IMR-90 (cell line): ENCODE measurements at regions not wholly inside any gene's neighbourhood (a gene's known extent, or its start where the extent isn't known, plus 50 kb on each side); places are given as distances from the start of the nearest gene placed in this dataset.
A peak's percentile ranks its signal among the peaks of the same experiment; 100 is the strongest.

Source experiments
- ATAC-seq: fragments of 200-7000 bp; cut with Tn5 transposase; 2 replicates; pipeline ENCODE4 v1.9.1; 2020; ENCODE audit warnings: low read depth, mild to moderate bottlenecking, moderate library complexity
- BruUV-seq: library from RNA; stranded (reverse); fragments of 400-500 nt; replicated peaks from 2 replicates; lab custom pipeline; 2021; lab: Mats Ljungman, UMichigan
- CTCF ChIA-PET: fragments of 300-600 bp; formaldehyde crosslinking; extraction: SDS; loops from one replicate; lab custom pipeline; 2021; ENCODE audit warnings: antibody characterized with exemption; lab: Yijun Ruan, JAX
- POLR2A ChIA-PET: fragments of 300-600 bp; sonication (Branson Sonifier 250); formaldehyde crosslinking; loops from one replicate; lab custom pipeline; 2022; ENCODE audit warnings: antibody characterized with exemption; ENCODE audit not compliant: unreplicated experiment; lab: Charles Lee
- DNase-seq: peaks from one replicate; pipeline ENCODE4 v3.0.0; 2013
- H2AFZ ChIP-seq: replicated peaks from 2 replicates; pipeline ENCODE3; 2013; ENCODE audit warnings: low read length, mild to moderate bottlenecking; ENCODE audit not compliant: poor library complexity
- H2AK5ac ChIP-seq: 2 replicates; pipeline ENCODE4 v1.6.1; 2013; ENCODE audit warnings: low read depth, low read length, inconsistent platforms
- H2AK9ac ChIP-seq: replicated peaks from 2 replicates; pipeline ENCODE3; 2013; ENCODE audit warnings: mild to moderate bottlenecking, low read depth, low read length, moderate library complexity; ENCODE audit not compliant: poor library complexity
- H2BK120ac ChIP-seq: 2 replicates; pipeline ENCODE4 v1.6.1; 2013; ENCODE audit warnings: low read depth, low read length, inconsistent platforms
- H2BK15ac ChIP-seq: 3 replicates; pipeline ENCODE4 v1.6.1; 2013; ENCODE audit warnings: low read depth, low read length, inconsistent platforms
- H2BK20ac ChIP-seq: 2 replicates; pipeline ENCODE4 v1.6.1; 2013; ENCODE audit warnings: low read depth, mild to moderate bottlenecking, inconsistent platforms, low read length, moderate library complexity
- H2BK5ac ChIP-seq: 2 replicates; pipeline ENCODE4 v1.6.1; 2013; ENCODE audit warnings: mild to moderate bottlenecking, low read depth, low read length, inconsistent platforms; ENCODE audit not compliant: poor library complexity, severe bottlenecking
- H3K14ac ChIP-seq: replicated peaks from 2 replicates; pipeline ENCODE4 v1.6.1; 2013; ENCODE audit warnings: low read depth, low read length, inconsistent platforms
- H3K18ac ChIP-seq: 2 replicates; pipeline ENCODE4 v1.6.1; 2013; ENCODE audit warnings: low read depth, low read length, control low read depth
- H3K23ac ChIP-seq: 2 replicates; pipeline ENCODE4 v1.6.1; 2013; ENCODE audit warnings: low read depth, low read length, inconsistent platforms
- H3K27ac ChIP-seq: 2 replicates; pipeline ENCODE4 v1.5.1; 2013; ENCODE audit warnings: mild to moderate bottlenecking, control low read depth, low read length; ENCODE audit not compliant: insufficient read depth
- H3K27me3 ChIP-seq: 2 replicates; pipeline ENCODE4 v1.6.1; 2013; ENCODE audit warnings: low read length; ENCODE audit not compliant: control insufficient read depth, insufficient read depth
- H3K36me3 ChIP-seq: 2 replicates; pipeline ENCODE4 v1.6.1; 2013; ENCODE audit warnings: low read length, mixed read lengths; ENCODE audit not compliant: control insufficient read depth, insufficient read depth
- H3K4ac ChIP-seq: 2 replicates; pipeline ENCODE4 v1.6.1; 2013; ENCODE audit warnings: low read depth, low read length, inconsistent platforms
- H3K4me1 ChIP-seq: 2 replicates; pipeline ENCODE4 v1.6.1; 2013; ENCODE audit warnings: low read length, mixed read lengths; ENCODE audit not compliant: control insufficient read depth, insufficient read depth
- H3K4me2 ChIP-seq: 2 replicates; pipeline ENCODE4 v1.6.1; 2013; ENCODE audit warnings: low read depth, mild to moderate bottlenecking, control low read depth, low read length, moderate library complexity
- H3K4me3 ChIP-seq: 2 replicates; pipeline ENCODE4 v1.5.1; 2013; ENCODE audit warnings: low read depth, mild to moderate bottlenecking, control low read depth, low read length, moderate library complexity; ENCODE audit not compliant: insufficient read depth
- H3K56ac ChIP-seq: 2 replicates; pipeline ENCODE4 v1.6.1; 2013; ENCODE audit warnings: low read length, inconsistent platforms; ENCODE audit not compliant: insufficient read depth; ENCODE audit errors: extremely low read depth
- H3K79me1 ChIP-seq, 2 experiments: 2 replicates each; pipeline ENCODE4 v1.6.1; 2013; ENCODE audit warnings: low read length in 2 of 2, inconsistent platforms in 1 of 2, low read depth in 1 of 2
- H3K9ac ChIP-seq: 2 replicates; pipeline ENCODE4 v1.6.1; 2013; ENCODE audit warnings: low read depth, low read length, control low read depth
- H3K9me1 ChIP-seq: 2 replicates; pipeline ENCODE4 v1.6.1; 2013; ENCODE audit warnings: low read length, inconsistent platforms; ENCODE audit not compliant: insufficient read depth
- H3K9me3 ChIP-seq: 2 replicates; pipeline ENCODE4 v1.6.1; 2013; ENCODE audit warnings: low read length; ENCODE audit not compliant: control insufficient read depth, insufficient read depth
- H4K20me1 ChIP-seq: 2 replicates; pipeline ENCODE4 v1.6.1; 2013; ENCODE audit warnings: low read length, inconsistent platforms; ENCODE audit not compliant: insufficient read depth
- H4K5ac ChIP-seq: 2 replicates; pipeline ENCODE4 v1.6.1; 2013; ENCODE audit warnings: mild to moderate bottlenecking, low read depth, low read length, control low read depth
- H4K8ac ChIP-seq, 2 experiments: 2 replicates each; pipeline ENCODE4 v1.6.1; 2013; ENCODE audit warnings: low read depth in 2 of 2, low read length in 2 of 2, control low read depth in 1 of 2, inconsistent platforms in 1 of 2
- H4K91ac ChIP-seq: 2 replicates; pipeline ENCODE4 v1.6.1; 2013; ENCODE audit warnings: low read depth, low read length, inconsistent platforms; ENCODE audit not compliant: insufficient read depth
- BHLHE40 ChIP-seq: fragments of 150-350 bp; IDR thresholded peaks from 2 replicates; pipeline ENCODE4 v1.6.1; 2016; ENCODE audit warnings: mild to moderate bottlenecking, low read depth, low read length
- FOS ChIP-seq: fragments of 150-350 bp; IDR thresholded peaks from 2 replicates; pipeline ENCODE4 v1.6.1; 2016; ENCODE audit warnings: low read depth, low read length
- MAZ ChIP-seq: IDR thresholded peaks from 2 replicates; pipeline ENCODE4 v1.6.1; 2012; ENCODE audit warnings: low read depth, mild to moderate bottlenecking, low read length, improper control_type of control experiment, moderate library complexity, borderline replicate concordance
- POLR2A ChIP-seq: IDR thresholded peaks from 2 replicates; pipeline ENCODE4 v1.6.1; 2012; ENCODE audit warnings: mild to moderate bottlenecking, low read depth, low read length
- WGBS, 2 experiments: methylation state at CpG; one replicate each; pipeline versions ENCODE4 v1.1.5 to v1.1.7; 2013; ENCODE audit warnings: missing lambda C conversion rate in 2 of 2; ENCODE audit not compliant: insufficient read length in 1 of 2; ENCODE audit errors: extremely low coverage in 2 of 2; 5-methylcytosine and 5-hydroxymethylcytosine counted together
- dilution Hi-C: fragments of 300-500 bp; cut with HindIII; formaldehyde crosslinking; loops from one replicate; pipeline ENCODE4 v1.14.3; 2018; ENCODE audit warnings: low sequenced_read_pairs; ENCODE audit not compliant: unreplicated experiment
- in situ Hi-C: fragments of 300-500 bp; cut with MboI; formaldehyde crosslinking; loops from 3 replicates; pipeline ENCODE4 v1.14.3; 2019; ENCODE audit warnings: low sequenced_read_pairs, inconsistent platforms, mixed read lengths
- intact Hi-C: fragments of 100-400 bp; cut with micrococcal nuclease; formaldehyde crosslinking; loops from 2 replicates; pipeline ENCODE4 v1.10.0; 2022
- TF ChIP-seq, protein P1 (sequence below): fragments of 150-350 bp; IDR thresholded peaks from 2 replicates; pipeline ENCODE4 v1.6.1; 2017; ENCODE audit warnings: mild to moderate bottlenecking, antibody characterized with exemption, low read length, low read depth

- no peak for TF ChIP-seq MAZ
- no peak for TF ChIP-seq BHLHE40
- TF ChIP-seq FOS = no peak
Observed at GRCh38 chr11:23112987-23113886, 253.0 kb upstream of the CCDC179 start (continued).

GRCh38 chr11:23113887-23114216 is 253.6 kb upstream of the CCDC179 start:
- Histone ChIP-seq H3K27ac (no peak overlapping the region), H3K4me1 (peaks cover 9% of the 10 kb centered on the region), H3K4ac (no peak overlapping the region), H3K4me2 (no peak overlapping the region), H3K56ac (no peak overlapping the region), H3K23ac (no peak overlapping the region), H2AFZ (no peak overlapping the region), H2BK120ac (peak overlapping the region; percentile 100; the same call in 1 of the 2 replicates), H3K9me3 (peaks cover 3% of the 10 kb centered on the region), H2BK20ac (peak overlapping the region; percentile 71; the same call in 1 of the 2 replicates), H3K14ac (no peak overlapping the region), H3K9ac (no peak overlapping the region), H3K27me3 (no peaks in the 10 kb centered on the region), H4K91ac (no peak overlapping the region), H2AK5ac (no peak overlapping the region), H2BK15ac (0 out of 3 replicates have a peak overlapping the region, but pooled peaks have one; percentile 6), H3K9me1 (0 out of 2 replicates have a peak, but pooled peaks cover 5% of the 10 kb centered on the region), H4K5ac (no peak overlapping the region), H2BK5ac (no peak overlapping the region), H3K18ac (no peak overlapping the region), H3K79me1 (no peaks in the 10 kb centered on the region), H2AK9ac (no peak overlapping the region), H4K8ac (no peak overlapping the region), H3K4me3 (no peak overlapping the region), H3K36me3 (no peaks in the 10 kb centered on the region), H4K20me1 (no peaks in the 10 kb centered on the region)
- ATAC-seq = no peak
- CTCF ChIA-PET = interaction anchor here (0.7 to 1.6 kb wide), 4 partner anchors 9 to 425 kb away, joined by 3 to 5 read pairs (median 3); no protein-coding TSS in a partner anchor
- dilution Hi-C loops (no loop called here), in situ Hi-C loops (loop anchor here (5.0 to 25.0 kb wide), 3 partner anchors 89 to 1273 kb away; no protein-coding TSS in a partner anchor), intact Hi-C loops (loop anchor here (1.0 to 10.0 kb wide), 9 partner anchors 93 to 1273 kb away; no protein-coding TSS in a partner anchor)
- no TSS peak for BruUV-seq
- no CpG with 5 or more reads among the region's 1 CpG for WGBS, 2 experiments
- no peak for DNase-seq
- TF ChIP-seq, protein P1, sequence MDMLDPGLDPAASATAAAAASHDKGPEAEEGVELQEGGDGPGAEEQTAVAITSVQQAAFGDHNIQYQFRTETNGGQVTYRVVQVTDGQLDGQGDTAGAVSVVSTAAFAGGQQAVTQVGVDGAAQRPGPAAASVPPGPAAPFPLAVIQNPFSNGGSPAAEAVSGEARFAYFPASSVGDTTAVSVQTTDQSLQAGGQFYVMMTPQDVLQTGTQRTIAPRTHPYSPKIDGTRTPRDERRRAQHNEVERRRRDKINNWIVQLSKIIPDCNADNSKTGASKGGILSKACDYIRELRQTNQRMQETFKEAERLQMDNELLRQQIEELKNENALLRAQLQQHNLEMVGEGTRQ = no peak
- TF ChIP-seq POLR2A = no peak
- POLR2A ChIA-PET = no interaction called here
